ENCODE measurements at regions not wholly inside any gene's neighbourhood (a gene's known extent, or its start where the extent isn't known, plus 50 kb on each side); places are given as distances from the start of the nearest gene placed in this dataset.

- ATAC-seq (no peak), DNase-seq (no peak)
- H3K27ac Mint-ChIP-seq = no peak overlapping the region
- H3K9me3 Mint-ChIP-seq (ENCODE audit: low read depth) = peaks cover 2% of the 10 kb centered on the region
- ChIA-PET POLR2A (no interaction called here), CTCF (no interaction called here)
- no peak overlapping the region for H3K4me3 Mint-ChIP-seq
- no peaks in the 10 kb centered on the region for H3K4me1 Mint-ChIP-seq
- no peaks in the 10 kb centered on the region for H3K36me3 Mint-ChIP-seq (ENCODE audit: low read depth)
- no peaks in the 10 kb centered on the region for H3K27me3 Mint-ChIP-seq
- intact Hi-C loops (cut with DNase I, micrococcal nuclease) = no loop called here
Measured at GRCh38 chr11:29312812-29313211, 704.0 kb downstream of the KCNA4 start.

GRCh38 chr11:29310725-29311342 lies 706.0 kb downstream of the KCNA4 start:
- no peak overlapping the region for H3K4me3 Mint-ChIP-seq
- H3K27me3 Mint-ChIP-seq = no peaks in the 10 kb centered on the region
- no peaks in the 10 kb centered on the region for H3K4me1 Mint-ChIP-seq
- no peak overlapping the region for H3K27ac Mint-ChIP-seq
- ATAC-seq (no peak), DNase-seq (no peak)
- H3K36me3 Mint-ChIP-seq (ENCODE audit: low read depth) = no peaks in the 10 kb centered on the region
- H3K9me3 Mint-ChIP-seq (ENCODE audit: low read depth) = peaks cover 4% of the 10 kb centered on the region
- intact Hi-C loops (cut with DNase I, micrococcal nuclease) = no loop called here
- CTCF ChIA-PET = no interaction called here
- POLR2A ChIA-PET = no interaction called here

- Mint-ChIP-seq H3K36me3 (ENCODE audit: low read depth) (no peaks in the 10 kb centered on the region), H3K4me3 (no peak overlapping the region)
Measured at GRCh38 chr11:29309992-29310391, 706.8 kb downstream of the KCNA4 start.

DNA sequence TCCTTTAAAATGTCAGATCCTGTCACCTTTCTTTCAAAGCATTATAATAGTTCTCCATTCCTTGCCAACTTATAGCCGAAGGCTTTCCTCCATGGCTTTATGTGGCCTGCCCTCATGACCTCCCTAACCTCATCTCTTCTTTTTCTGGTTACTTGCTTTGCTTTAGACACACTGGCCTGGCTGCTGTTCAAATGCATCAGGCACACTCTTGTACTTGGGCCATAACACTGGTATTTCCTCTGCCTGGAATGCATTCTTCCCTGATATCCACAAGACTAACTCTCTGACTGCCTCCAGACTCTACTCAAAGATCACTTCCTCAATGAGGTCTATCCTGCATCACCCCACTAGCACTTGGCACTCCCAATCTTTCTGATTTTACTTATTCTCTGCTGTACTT lies 710.3 kb downstream of the KCNA4 start:
- peaks cover 8% of the 10 kb centered on the region for H3K9me3 Mint-ChIP-seq (ENCODE audit: low read depth)
- intact Hi-C loops (cut with DNase I, micrococcal nuclease) = no loop called here
- H3K4me3 Mint-ChIP-seq = no peak overlapping the region
- no peaks in the 10 kb centered on the region for H3K27me3 Mint-ChIP-seq
- no peak overlapping the region for H3K27ac Mint-ChIP-seq
- no peaks in the 10 kb centered on the region for H3K4me1 Mint-ChIP-seq
- CTCF ChIA-PET = no interaction called here
- no peak for ATAC-seq
- POLR2A ChIA-PET = no interaction called here
- DNase-seq = no peak
- H3K36me3 Mint-ChIP-seq (ENCODE audit: low read depth) = no peaks in the 10 kb centered on the region

More at GRCh38 chr11:29309992-29310391, 706.8 kb downstream of the KCNA4 start:
- H3K9me3 Mint-ChIP-seq (ENCODE audit: low read depth) = peaks cover 4% of the 10 kb centered on the region
- H3K27ac Mint-ChIP-seq = no peak overlapping the region
- intact Hi-C loops (cut with DNase I, micrococcal nuclease) = no loop called here
- POLR2A ChIA-PET = no interaction called here
- ATAC-seq = no peak
- CTCF ChIA-PET = no interaction called here
- no peak for DNase-seq
- no peaks in the 10 kb centered on the region for H3K4me1 Mint-ChIP-seq
- no peaks in the 10 kb centered on the region for H3K27me3 Mint-ChIP-seq

DNA sequence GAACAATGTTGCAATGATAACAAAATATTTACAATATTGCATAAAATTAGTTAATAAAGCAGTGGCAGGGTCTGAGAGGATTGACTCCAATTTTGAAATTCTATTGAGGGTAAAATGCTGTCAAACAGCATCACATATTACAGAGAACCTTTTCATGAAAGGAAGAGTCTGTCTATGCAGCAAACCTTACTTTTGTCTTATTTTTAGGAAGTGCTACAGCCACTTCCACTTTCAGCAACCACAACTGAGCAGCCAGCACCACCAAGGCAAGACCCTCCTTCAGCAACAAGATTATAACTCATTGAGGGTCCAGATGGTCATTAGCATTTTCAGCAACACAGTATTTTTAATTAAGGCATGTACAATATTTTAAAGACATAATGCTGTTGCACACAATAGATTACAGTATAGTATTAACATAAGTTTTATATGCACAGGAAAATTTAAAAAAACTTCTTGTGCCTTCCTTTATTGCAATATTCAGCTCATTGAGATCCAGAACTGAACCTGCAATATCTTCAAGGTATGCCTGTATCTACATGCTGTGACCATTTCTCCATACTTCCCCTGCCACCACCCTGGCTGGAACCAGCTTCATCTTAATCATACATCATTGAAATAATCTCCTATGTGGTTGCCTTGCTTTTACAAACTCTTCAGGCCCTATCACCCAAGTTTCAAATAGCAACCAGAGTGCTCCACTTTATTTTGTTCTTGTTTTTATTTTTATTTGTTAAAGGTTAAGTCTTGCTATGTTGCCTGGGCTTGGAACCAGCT lies 711.2 kb downstream of the KCNA4 start:
- no peak for ATAC-seq
- H3K4me1 Mint-ChIP-seq = no peaks in the 10 kb centered on the region
- intact Hi-C loops (cut with DNase I, micrococcal nuclease) = no loop called here
- ChIA-PET CTCF (no interaction called here), POLR2A (no interaction called here)
- H3K27ac Mint-ChIP-seq = no peak overlapping the region
- no peak overlapping the region for H3K4me3 Mint-ChIP-seq
- no peak for DNase-seq
- no peaks in the 10 kb centered on the region for H3K36me3 Mint-ChIP-seq (ENCODE audit: low read depth)
- H3K9me3 Mint-ChIP-seq (ENCODE audit: low read depth) = peaks cover 10% of the 10 kb centered on the region
- H3K27me3 Mint-ChIP-seq = no peaks in the 10 kb centered on the region

DNA sequence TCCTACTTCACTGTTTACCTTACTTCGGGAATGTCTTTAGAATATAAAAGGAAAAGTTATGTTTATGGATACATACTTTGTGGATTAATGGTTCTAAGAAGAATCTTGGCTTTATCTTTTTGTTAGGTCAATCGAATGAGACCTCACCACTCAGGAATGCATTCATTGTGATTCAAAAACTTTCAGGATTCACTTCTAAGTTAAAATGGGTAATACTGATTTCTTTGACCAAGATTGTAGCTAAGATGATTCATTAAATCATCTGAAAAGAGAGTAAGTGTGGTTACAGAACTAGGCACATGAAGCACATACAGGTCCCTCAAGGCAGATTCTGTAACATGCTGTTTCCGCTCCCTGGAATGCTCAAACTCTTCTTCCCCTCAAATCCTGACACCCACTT lies 716.4 kb downstream of the KCNA4 start:
- no peaks in the 10 kb centered on the region for H3K4me1 Mint-ChIP-seq
- no peak overlapping the region for H3K4me3 Mint-ChIP-seq
- intact Hi-C loops (cut with DNase I, micrococcal nuclease) = no loop called here
- H3K27ac Mint-ChIP-seq = no peak overlapping the region
- DNase-seq (no peak), ATAC-seq (no peak)
- H3K9me3 Mint-ChIP-seq (ENCODE audit: low read depth) = peaks cover 10% of the 10 kb centered on the region
- H3K36me3 Mint-ChIP-seq (ENCODE audit: low read depth) = no peaks in the 10 kb centered on the region
- CTCF ChIA-PET = no interaction called here
- POLR2A ChIA-PET = no interaction called here
- no peaks in the 10 kb centered on the region for H3K27me3 Mint-ChIP-seq

GRCh38 chr11:29296680-29297079 lies 720.1 kb downstream of the KCNA4 start:
- Mint-ChIP-seq H3K9me3 (ENCODE audit: low read depth) (peaks cover 4% of the 10 kb centered on the region), H3K4me1 (no peaks in the 10 kb centered on the region), H3K27ac (no peak overlapping the region), H3K4me3 (no peak overlapping the region), H3K36me3 (ENCODE audit: low read depth) (no peaks in the 10 kb centered on the region), H3K27me3 (no peaks in the 10 kb centered on the region)
- ATAC-seq = no peak
- CTCF ChIA-PET = no interaction called here
- POLR2A ChIA-PET = no interaction called here
- DNase-seq = no peak
- intact Hi-C loops (cut with DNase I, micrococcal nuclease) = no loop called here

GRCh38 chr11:29293825-29294224 lies 723.0 kb downstream of the KCNA4 start:
- Mint-ChIP-seq H3K27me3 (no peaks in the 10 kb centered on the region), H3K4me3 (no peak overlapping the region), H3K36me3 (ENCODE audit: low read depth) (no peaks in the 10 kb centered on the region), H3K4me1 (no peaks in the 10 kb centered on the region), H3K9me3 (ENCODE audit: low read depth) (peaks cover 2% of the 10 kb centered on the region), H3K27ac (no peak overlapping the region)
- ChIA-PET POLR2A (no interaction called here), CTCF (no interaction called here)
- no peak for DNase-seq
- intact Hi-C loops (cut with DNase I, micrococcal nuclease) = no loop called here
- ATAC-seq = no peak

DNA sequence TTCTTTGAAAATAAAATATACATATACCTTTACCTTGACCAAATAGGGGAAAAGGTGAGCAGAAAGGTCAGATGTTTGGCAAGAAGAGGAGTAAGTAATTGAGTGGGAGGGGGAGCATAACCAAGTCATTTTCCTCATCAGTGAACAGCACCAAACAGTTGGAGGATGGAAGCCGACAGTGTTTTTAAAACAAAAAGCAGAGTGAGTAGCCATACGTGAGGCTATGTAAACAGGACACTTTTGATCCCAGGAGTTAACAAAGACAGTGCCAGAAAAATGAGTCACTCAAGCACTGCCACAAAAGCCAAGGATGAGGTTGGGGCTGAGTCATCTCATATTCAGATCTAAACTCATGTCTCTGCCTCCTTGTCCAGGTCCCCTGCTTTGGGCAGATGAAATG lies 734.7 kb downstream of the KCNA4 start:
- no peak overlapping the region for H3K27ac Mint-ChIP-seq
- H3K4me1 Mint-ChIP-seq = no peaks in the 10 kb centered on the region
- no peak for ATAC-seq
- H3K9me3 Mint-ChIP-seq (ENCODE audit: low read depth) = peaks cover 5% of the 10 kb centered on the region
- no peaks in the 10 kb centered on the region for H3K27me3 Mint-ChIP-seq
- intact Hi-C loops (cut with DNase I, micrococcal nuclease) = no loop called here
- ChIA-PET POLR2A (no interaction called here), CTCF (no interaction called here)
- H3K36me3 Mint-ChIP-seq (ENCODE audit: low read depth) = no peaks in the 10 kb centered on the region
- no peak for DNase-seq
- H3K4me3 Mint-ChIP-seq = no peak overlapping the region

DNA sequence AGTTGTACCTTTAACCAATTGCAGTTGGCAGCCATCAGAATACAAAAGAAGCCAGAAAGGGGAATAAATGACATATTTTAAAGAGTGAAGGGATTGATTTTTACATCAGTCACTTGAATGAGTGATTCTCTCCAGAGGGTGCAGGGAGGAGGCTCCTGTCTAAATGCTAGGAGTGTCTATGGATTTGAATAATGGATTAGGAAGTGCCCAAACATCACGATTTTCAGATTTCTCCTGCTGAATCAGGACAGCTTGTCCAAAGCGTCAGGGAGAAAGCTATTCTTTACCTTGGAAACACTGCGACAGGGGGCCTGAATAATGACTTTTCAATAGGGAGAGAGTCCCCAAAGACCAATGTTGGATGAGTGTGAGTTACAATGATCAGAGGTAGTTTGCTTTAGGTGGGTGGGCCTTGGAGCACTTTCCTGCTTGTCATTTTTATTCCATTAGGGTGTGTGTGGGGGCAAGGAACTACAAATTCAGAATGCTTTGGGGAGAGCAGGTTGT lies 735.5 kb downstream of the KCNA4 start:
- H3K36me3 Mint-ChIP-seq (ENCODE audit: low read depth) = no peaks in the 10 kb centered on the region
- H3K9me3 Mint-ChIP-seq (ENCODE audit: low read depth) = peaks cover 5% of the 10 kb centered on the region
- H3K4me3 Mint-ChIP-seq = no peak overlapping the region
- H3K27ac Mint-ChIP-seq = no peak overlapping the region
- ChIA-PET CTCF (no interaction called here), POLR2A (no interaction called here)
- no peak for ATAC-seq
- DNase-seq = no peak
- intact Hi-C loops (cut with DNase I, micrococcal nuclease) = no loop called here
- H3K4me1 Mint-ChIP-seq = no peaks in the 10 kb centered on the region
- H3K27me3 Mint-ChIP-seq = no peaks in the 10 kb centered on the region

DNA sequence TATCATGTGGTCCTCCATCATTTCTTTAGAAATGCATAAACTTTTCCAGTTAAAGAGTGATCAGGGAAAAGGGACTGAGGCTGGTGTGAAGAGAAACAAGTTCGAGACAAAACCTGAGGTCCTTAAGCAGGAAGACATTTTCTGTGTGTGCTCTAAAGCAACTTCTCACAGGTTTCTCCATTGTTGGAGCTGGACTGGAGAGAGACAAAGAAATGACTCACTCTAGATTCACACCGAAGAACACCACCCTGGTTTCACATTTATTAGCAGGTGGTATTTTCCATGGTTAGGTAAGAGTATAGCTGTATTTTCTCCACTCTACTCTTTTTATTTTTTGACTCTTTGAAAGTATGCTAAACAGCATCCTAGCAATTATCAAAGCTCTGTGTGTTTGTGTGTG lies 736.4 kb downstream of the KCNA4 start:
- CTCF ChIA-PET = interaction anchor here (0.6 kb wide), 1 partner anchor 794 kb away, joined by 3 read pairs; no protein-coding TSS in a partner anchor
- Mint-ChIP-seq H3K9me3 (ENCODE audit: low read depth) (peaks cover 10% of the 10 kb centered on the region), H3K4me3 (no peak overlapping the region), H3K27ac (no peak overlapping the region), H3K27me3 (no peaks in the 10 kb centered on the region), H3K36me3 (ENCODE audit: low read depth) (no peaks in the 10 kb centered on the region), H3K4me1 (no peaks in the 10 kb centered on the region)
- ATAC-seq = no peak
- intact Hi-C loops (cut with DNase I, micrococcal nuclease) = no loop called here
- DNase-seq = no peak
- POLR2A ChIA-PET = no interaction called here

GRCh38 chr11:29279716-29280115 lies 737.1 kb downstream of the KCNA4 start:
- Mint-ChIP-seq H3K4me1 (no peaks in the 10 kb centered on the region), H3K36me3 (ENCODE audit: low read depth) (no peaks in the 10 kb centered on the region), H3K27me3 (no peaks in the 10 kb centered on the region), H3K4me3 (no peak overlapping the region), H3K9me3 (ENCODE audit: low read depth) (peaks cover 7% of the 10 kb centered on the region), H3K27ac (no peak overlapping the region)
- intact Hi-C loops (cut with DNase I, micrococcal nuclease) = no loop called here
- ATAC-seq = no peak
- ChIA-PET POLR2A (no interaction called here), CTCF (no interaction called here)
- no peak for DNase-seq

All from activated CD4-positive, alpha-beta T cell treated with anti-CD3 and anti-CD28 coated beads for 36 hours (primary cell).